Stomach (tissue), 4 donors: ENCODE measurements at regions not wholly inside any gene's neighbourhood (a gene's known extent, or its start where the extent isn't known, plus 50 kb on each side); places are given as distances from the start of the nearest gene placed in this dataset.

Experiments
- POLR2AphosphoS5 ChIP-seq, 3 donors: sonication (generic); formaldehyde crosslinking; IDR thresholded peaks; one replicate each; pipeline ENCODE4 v1.6.1; 2016; ENCODE audit warnings: antibody characterized with exemption in 3 of 3
- TF ChIP-seq, protein P1 (sequence below), 7 experiments: fragments of 450-650 bp in 4 of 7; fragments of 200-600 bp in 3 of 7; sonication (generic) in 3 of 7; IDR thresholded peaks; one replicate each; pipeline ENCODE4 v1.5.1; 2016 to 2019; ENCODE audit warnings: antibody characterized with exemption in 7 of 7, control low read depth in 2 of 7, mild to moderate bottlenecking in 1 of 7

- TF ChIP-seq, protein P1, sequence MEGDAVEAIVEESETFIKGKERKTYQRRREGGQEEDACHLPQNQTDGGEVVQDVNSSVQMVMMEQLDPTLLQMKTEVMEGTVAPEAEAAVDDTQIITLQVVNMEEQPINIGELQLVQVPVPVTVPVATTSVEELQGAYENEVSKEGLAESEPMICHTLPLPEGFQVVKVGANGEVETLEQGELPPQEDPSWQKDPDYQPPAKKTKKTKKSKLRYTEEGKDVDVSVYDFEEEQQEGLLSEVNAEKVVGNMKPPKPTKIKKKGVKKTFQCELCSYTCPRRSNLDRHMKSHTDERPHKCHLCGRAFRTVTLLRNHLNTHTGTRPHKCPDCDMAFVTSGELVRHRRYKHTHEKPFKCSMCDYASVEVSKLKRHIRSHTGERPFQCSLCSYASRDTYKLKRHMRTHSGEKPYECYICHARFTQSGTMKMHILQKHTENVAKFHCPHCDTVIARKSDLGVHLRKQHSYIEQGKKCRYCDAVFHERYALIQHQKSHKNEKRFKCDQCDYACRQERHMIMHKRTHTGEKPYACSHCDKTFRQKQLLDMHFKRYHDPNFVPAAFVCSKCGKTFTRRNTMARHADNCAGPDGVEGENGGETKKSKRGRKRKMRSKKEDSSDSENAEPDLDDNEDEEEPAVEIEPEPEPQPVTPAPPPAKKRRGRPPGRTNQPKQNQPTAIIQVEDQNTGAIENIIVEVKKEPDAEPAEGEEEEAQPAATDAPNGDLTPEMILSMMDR (IDR thresholded peaks at IDR 0.05) = no peak
- no peak for TF ChIP-seq POLR2AphosphoS5 (IDR thresholded peaks at IDR 0.05)
Measured at GRCh38 chr6:140427842-140428241, 1053.4 kb upstream of the CITED2 start.
